H54 (cell line): ENCODE measurements at regions not wholly inside any gene's neighbourhood (a gene's known extent, or its start where the extent isn't known, plus 50 kb on each side); places are given as distances from the start of the nearest gene placed in this dataset.

ENCODE experiments used
- DNase-seq: peaks from one replicate; pipeline ENCODE4 v3.0.0; 2011; ENCODE audit warnings: low spot score, mixed read lengths; ENCODE audit not compliant: insufficient read length
- FAIRE-seq: peaks from 3 replicates; lab custom pipeline; 2011; peaks lifted over from hg19 to GRCh38; lab: Jason Lieb, UNC
- POLR2A ChIP-seq: IDR thresholded peaks from 2 replicates; pipeline ENCODE4 v1.6.1; 2011; ENCODE audit warnings: low read depth, mild to moderate bottlenecking, low read length

DNA sequence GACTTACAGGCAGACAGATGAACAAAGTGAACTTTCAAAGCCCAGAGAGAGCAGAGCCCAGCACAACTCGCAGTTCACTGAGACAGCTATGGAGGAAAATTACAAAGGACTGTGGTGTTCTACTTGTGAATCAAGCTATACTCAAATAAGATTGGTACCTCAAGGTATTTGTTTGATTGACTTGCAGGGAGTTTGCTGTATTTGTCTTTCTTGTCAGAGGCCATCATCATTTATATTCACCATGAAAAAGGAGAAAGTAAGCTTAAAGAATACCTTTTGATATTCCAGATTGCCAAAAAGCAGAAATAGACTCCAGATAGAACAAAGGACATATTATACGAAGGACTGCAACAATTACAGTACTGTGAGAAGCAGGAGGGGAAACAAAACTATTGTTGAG, 1047.9 kb downstream of the RPA4 start:
- DNase-seq (no peak), FAIRE-seq (no peak)
- no peak for TF ChIP-seq POLR2A

- FAIRE-seq: no peak
- no peak for TF ChIP-seq POLR2A
- DNase-seq: no peak
Observed at GRCh38 chrX:97936296-97936695, 1052.6 kb downstream of the RPA4 start.

DNA sequence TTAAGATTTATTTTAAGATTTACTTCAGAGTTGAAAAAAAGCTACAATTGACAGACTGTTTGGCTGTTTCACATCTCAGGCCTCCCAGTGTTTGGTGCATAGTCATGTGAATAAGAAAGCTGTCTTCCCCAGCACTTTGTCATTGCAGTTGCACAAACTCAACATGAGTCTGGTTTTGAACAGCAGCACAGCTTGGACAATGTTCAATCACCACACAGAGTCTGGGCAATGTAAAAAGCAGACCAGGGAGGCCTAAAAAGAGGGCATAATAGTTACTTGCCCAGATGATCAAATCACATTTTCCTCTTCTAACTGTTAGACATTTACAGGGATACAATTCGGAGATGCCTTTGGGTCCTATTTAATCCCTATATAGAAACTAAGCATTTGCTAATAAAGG, 1055.0 kb downstream of the RPA4 start:
- TF ChIP-seq POLR2A: no peak
- DNase-seq (no peak), FAIRE-seq (no peak)

DNA sequence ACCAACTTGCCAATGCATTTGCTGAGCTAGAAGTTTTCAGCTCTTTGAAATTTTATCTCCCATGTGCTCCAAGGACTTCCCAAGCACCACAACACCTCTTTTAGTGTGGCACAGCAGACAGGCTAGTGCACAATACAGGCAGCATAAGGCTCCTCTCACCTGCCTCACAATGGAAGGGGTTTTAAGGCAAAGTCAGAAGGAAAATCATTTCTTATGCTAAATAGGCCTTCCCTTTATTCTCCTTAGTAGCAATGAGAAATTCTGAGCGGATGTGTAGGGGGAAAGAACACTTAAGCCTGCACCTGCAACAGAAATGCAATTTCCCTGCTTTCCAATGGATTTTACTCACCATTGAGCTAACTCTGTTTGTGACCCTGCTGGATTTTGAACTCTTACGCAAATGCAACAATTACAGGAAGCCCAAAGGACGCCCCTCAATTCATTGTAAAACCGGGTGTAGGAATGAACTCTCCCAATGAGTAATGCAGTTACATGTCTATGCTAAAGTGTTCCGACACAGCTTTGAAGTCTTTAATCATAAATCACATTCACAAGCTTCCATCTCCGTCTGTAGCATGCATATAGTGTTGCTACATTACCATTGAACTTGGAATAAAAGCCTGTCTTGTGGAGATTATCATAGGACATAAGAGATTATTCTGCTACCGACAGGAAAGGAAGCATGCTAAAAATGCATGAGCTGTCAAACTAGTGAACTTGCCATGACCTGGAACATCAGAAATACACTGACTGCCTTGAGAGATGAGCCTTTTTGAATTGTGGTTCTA, 1084.9 kb downstream of the RPA4 start:
- FAIRE-seq (no peak), DNase-seq (no peak)
- TF ChIP-seq POLR2A: no peak

- FAIRE-seq: no peak
- no peak for DNase-seq
- TF ChIP-seq POLR2A: no peak
Observed at GRCh38 chrX:97984641-97985040, 1100.9 kb downstream of the RPA4 start.

DNA sequence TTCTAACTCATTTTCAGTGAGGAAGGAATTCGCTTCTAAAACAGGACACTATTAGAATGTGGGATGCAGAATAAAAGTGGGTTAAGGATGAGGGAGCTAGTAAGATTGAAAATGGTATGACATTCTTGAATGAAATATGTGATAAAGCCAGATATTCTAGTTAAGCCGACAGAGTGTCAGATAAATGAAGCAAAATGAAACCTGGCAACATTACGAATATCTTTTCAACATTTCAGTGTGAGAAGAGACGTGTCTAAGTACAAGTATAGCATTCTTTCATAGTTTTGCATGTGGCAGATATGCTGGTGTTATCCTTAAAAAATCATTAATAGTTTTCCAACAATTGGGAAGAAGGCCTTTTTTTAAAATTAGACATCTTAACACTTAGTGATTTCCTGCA, 1101.4 kb downstream of the RPA4 start:
- DNase-seq (no peak), FAIRE-seq (no peak)
- TF ChIP-seq POLR2A: no peak

DNA sequence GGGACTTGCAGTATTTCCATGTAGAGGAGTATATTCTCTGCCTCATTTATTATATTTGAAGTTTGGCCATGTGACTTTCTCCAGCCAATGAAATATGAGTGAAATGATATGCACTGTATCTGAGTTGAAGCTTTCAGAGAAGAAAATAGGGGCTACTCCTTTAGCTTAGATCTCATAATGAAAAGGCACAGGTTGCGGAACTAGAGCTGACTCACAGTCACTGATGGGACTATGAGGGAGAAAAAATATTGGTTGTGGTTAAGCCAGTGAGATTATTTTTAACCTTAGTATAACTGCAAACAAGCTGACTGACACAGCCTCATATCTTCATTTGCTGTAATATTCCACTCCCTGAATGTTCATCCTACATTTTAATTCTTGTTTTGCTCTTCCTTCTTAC, 1104.3 kb downstream of the RPA4 start:
- FAIRE-seq: no peak
- DNase-seq: no peak

GRCh38 chrX:97995834-97996233, 1112.1 kb downstream of the RPA4 start:
- DNase-seq (no peak), FAIRE-seq (no peak)
- no peak for TF ChIP-seq POLR2A

More for the DNA sequence above, 1104.3 kb downstream of the RPA4 start:
- TF ChIP-seq POLR2A: no peak

DNA sequence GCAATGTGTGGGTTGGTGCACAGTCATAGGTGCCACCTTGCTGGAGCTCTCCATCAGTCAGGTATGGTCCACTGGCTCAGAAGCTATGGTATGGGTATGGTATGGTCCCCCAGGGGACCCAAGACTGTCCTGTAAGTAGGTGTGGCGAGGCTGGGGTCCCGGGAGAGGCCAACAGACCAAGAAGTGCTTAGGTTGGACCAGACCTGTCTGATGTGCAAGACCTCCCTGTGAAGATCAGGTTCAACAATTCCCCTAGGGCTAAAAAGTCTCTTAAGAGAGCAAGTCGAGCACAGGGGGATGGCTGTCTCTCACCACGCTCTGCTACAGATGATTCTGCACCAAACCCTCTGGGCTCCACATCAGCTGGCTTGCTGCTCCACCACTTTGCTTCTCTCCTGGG, 1145.0 kb downstream of the RPA4 start:
- no peak for TF ChIP-seq POLR2A
- DNase-seq (no peak), FAIRE-seq (no peak)

- TF ChIP-seq POLR2A: no peak
- DNase-seq (no peak), FAIRE-seq (no peak)
Observed at GRCh38 chrX:98029861-98030260, 1146.2 kb downstream of the RPA4 start.

DNA sequence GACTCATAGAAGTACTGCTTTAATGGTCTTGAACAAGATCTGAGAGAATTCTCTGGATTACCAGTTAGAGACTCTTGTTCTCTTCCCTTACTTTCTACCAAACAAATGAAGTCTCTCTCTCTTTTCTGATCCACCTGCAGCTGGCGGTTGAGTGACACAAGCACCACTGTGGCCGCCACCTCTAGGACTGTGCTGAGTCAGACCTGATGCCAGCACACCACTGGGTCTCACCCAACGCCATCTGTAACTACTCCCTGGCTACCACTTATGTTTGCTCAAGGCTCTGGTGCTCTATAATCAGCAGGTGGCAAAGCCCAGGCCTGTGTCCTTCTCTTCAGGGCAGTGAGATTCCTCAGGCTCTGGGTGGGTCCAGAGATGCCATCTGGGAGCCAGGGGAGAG, 1173.5 kb downstream of the RPA4 start:
- no peak for DNase-seq
- TF ChIP-seq POLR2A: no peak
- FAIRE-seq: no peak

GRCh38 chrX:98065151-98065550, 1181.4 kb downstream of the RPA4 start:
- DNase-seq (no peak), FAIRE-seq (no peak)
- TF ChIP-seq POLR2A: no peak

- no peak for DNase-seq
- TF ChIP-seq POLR2A: no peak
- FAIRE-seq: no peak
Observed at GRCh38 chrX:98067611-98068010, 1183.9 kb downstream of the RPA4 start.

DNA sequence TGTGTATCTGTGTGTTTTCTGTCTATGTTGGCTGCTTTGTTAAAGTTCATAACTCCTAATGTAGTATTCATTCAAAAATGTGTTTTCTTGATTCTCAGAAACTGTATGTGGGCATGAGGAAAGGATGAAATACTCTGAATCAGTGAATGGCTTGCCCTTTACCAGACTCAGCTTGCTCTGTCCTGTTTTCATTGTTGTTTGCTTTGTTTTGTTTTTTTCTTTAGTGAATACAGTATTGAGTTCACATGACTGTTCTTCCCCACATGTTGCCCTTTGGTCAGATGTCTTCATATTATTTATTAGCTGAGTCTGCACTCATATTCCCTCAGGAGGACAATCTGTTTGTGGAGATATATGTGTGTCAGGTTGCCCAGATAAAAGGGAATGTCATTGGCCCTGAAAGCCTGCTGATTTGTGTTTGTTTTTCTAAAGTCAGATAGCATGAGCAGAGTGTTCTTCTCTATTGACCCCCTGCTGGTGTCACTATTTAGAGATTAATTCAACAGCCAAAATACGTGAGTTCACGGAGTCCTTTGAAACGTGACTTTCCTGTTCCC, 1184.4 kb downstream of the RPA4 start:
- FAIRE-seq (no peak), DNase-seq (no peak)
- TF ChIP-seq POLR2A: no peak

- FAIRE-seq (no peak), DNase-seq (no peak)
- no peak for TF ChIP-seq POLR2A
Observed at GRCh38 chrX:98071331-98071730, 1187.6 kb downstream of the RPA4 start.
